DOHH2 (cell line): ENCODE measurements at regions not wholly inside any gene's neighbourhood (a gene's known extent, or its start where the extent isn't known, plus 50 kb on each side); places are given as distances from the start of the nearest gene placed in this dataset.

Source experiments
- EZH2phosphoT487 ChIP-seq: fragments of 200-600 bp; sonication (generic); IDR thresholded peaks from 2 replicates; pipeline ENCODE4 v1.6.1; 2017; ENCODE audit warnings: borderline replicate concordance, mild to moderate bottlenecking, antibody characterized with exemption, low read length, moderate library complexity, mixed read lengths
- TF ChIP-seq, protein P1 (sequence below): fragments of 200-600 bp; sonication (generic); IDR thresholded peaks from one replicate; pipeline ENCODE4 v1.5.1; 2014; ENCODE audit warnings: antibody characterized with exemption, mild to moderate bottlenecking, low read depth, low read length; ENCODE audit not compliant: poor library complexity, severe bottlenecking

DNA sequence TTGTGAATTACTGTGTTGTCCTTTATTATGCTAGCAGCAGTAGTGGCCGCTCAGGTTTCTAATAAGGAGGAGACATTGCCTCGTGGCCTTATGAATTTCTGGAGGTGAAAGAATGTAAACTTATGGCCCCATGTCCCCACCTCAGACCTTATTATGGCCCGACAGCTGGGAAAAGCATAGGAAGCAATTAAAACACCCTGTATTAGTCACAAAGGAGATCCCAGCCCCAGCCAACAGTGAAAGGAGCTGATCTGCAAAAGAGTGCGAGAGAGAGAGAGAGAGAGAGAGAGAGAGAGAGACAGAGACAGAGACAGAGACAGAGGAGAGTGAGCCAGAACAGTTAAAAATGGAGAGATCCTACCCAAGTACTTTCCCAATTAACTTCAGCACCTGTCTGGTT is 269.3 kb downstream of the DMRT2 start:
- TF ChIP-seq, protein P1, sequence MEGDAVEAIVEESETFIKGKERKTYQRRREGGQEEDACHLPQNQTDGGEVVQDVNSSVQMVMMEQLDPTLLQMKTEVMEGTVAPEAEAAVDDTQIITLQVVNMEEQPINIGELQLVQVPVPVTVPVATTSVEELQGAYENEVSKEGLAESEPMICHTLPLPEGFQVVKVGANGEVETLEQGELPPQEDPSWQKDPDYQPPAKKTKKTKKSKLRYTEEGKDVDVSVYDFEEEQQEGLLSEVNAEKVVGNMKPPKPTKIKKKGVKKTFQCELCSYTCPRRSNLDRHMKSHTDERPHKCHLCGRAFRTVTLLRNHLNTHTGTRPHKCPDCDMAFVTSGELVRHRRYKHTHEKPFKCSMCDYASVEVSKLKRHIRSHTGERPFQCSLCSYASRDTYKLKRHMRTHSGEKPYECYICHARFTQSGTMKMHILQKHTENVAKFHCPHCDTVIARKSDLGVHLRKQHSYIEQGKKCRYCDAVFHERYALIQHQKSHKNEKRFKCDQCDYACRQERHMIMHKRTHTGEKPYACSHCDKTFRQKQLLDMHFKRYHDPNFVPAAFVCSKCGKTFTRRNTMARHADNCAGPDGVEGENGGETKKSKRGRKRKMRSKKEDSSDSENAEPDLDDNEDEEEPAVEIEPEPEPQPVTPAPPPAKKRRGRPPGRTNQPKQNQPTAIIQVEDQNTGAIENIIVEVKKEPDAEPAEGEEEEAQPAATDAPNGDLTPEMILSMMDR, result no peak
- TF ChIP-seq EZH2phosphoT487, result no peak
